BLaER1 treated with 17β-estradiol and CSF1 and Interleukin-3, amounts not matched to agents 10 nM and 100 nM (cell line): ENCODE measurements at regions not wholly inside any gene's neighbourhood (a gene's known extent, or its start where the extent isn't known, plus 50 kb on each side); places are given as distances from the start of the nearest gene placed in this dataset.
A peak's percentile ranks its signal among the peaks of the same experiment; 100 is the strongest.

Source experiments
- H3K27ac ChIP-seq, 11 experiments: shearing (Covaris generic); formaldehyde crosslinking; 2 replicates each; pipeline ENCODE4 v1.8.1; 2022
- H3K27me3 ChIP-seq, 11 experiments: shearing (Covaris generic); formaldehyde crosslinking; 2 replicates each; pipeline ENCODE4 v1.8.1; 2022
- H3K36me3 ChIP-seq, 11 experiments: shearing (Covaris generic); formaldehyde crosslinking; 2 replicates each; pipeline ENCODE4 v1.8.1; 2022
- H3K4me1 ChIP-seq, 10 experiments: shearing (Covaris generic); formaldehyde crosslinking; 2 replicates each; pipeline ENCODE4 v1.8.1; 2022
- H3K4me2 ChIP-seq, 11 experiments: shearing (Covaris generic); formaldehyde crosslinking; 2 replicates each; pipeline ENCODE4 v1.8.1; 2022
- H3K4me3 ChIP-seq, 10 experiments: shearing (Covaris generic); formaldehyde crosslinking; 2 replicates each; pipeline ENCODE4 v1.8.1; 2022
- H3K9ac ChIP-seq, 11 experiments: shearing (Covaris generic); formaldehyde crosslinking; 2 replicates each; pipeline ENCODE4 v1.8.1; 2022
- H3K9me3 ChIP-seq, 11 experiments: shearing (Covaris generic); formaldehyde crosslinking; replicated peaks in 1 of 11; 2 replicates each; pipeline ENCODE4 v1.8.1; 2022
- H4K20me1 ChIP-seq, 11 experiments: shearing (Covaris generic); formaldehyde crosslinking; 2 replicates each; pipeline ENCODE4 v1.8.1; 2022
- Cebpa-rat ChIP-seq, 11 experiments: shearing (Covaris generic); IDR thresholded peaks; 2 replicates each; pipeline ENCODE4 v1.8.1; 2022

DNA sequence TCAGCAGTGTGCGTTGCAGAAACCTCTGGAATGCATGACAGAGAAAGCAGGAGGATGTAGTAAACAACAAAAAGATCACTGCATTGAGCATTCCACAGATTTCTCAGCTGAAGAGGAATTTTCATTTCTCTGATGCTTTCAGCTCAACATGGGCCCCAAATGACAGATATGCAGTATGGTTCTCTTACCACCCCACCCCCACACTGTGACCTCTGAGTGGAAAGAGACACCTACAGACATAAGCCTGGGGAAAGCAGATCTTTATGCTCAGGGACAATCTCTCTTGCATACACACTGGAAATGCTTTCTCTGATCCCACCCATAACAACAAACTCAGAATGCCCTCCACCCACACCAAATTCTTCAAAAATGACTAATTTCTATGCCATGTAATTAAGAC, 983.7 kb upstream of the LCORL start:
- H3K4me1 ChIP-seq, result peaks cover 0 to 11% (median 2%) of the 10 kb centered on the region in 10 experiments; a peak in 5 of 20 replicates
- no peaks in the 10 kb centered on the region for H4K20me1 ChIP-seq
- H3K27ac ChIP-seq, result no peak overlapping the region
- no peak for TF ChIP-seq Cebpa-rat (IDR thresholded peaks at IDR 0.05)
- H3K9ac ChIP-seq, result no peak overlapping the region
- H3K9me3 ChIP-seq, result peaks cover 3 to 44% (median 24%) of the 10 kb centered on the region in 11 experiments; a peak in 17 of 22 replicates
- H3K4me2 ChIP-seq, result no peak overlapping the region
- no peak overlapping the region for H3K4me3 ChIP-seq
- no peaks in the 10 kb centered on the region for H3K36me3 ChIP-seq
- H3K27me3 ChIP-seq, result no peaks in the 10 kb centered on the region

DNA sequence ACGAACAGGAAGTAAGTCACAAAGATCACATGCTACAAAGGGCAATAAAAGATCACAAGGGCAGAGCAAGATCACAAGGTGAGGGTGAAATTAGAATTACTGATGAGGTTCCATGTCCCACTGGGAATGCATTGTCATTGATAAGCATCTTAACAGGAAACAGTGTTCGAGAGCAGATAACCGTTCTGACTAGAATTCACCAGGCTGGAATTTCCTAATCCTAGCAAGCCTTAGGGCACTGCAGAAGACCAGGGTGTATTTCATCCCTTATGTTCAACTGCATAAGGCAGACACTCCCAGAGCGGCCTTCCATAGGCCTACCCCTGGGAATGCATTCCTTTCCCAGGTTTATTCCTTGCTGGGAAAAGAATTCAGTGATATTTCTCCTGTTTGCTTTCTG, 980.6 kb upstream of the LCORL start:
- no peak for TF ChIP-seq Cebpa-rat (IDR thresholded peaks at IDR 0.05)
- Histone ChIP-seq H3K27me3 (no peaks in the 10 kb centered on the region), H3K9ac (no peak overlapping the region), H3K9me3 (peaks cover 1 to 60% (median 40%) of the 10 kb centered on the region in 11 experiments; a peak in 21 of 22 replicates), H3K36me3 (peaks cover 0 to 5% (median 0%) of the 10 kb centered on the region in 11 experiments; a peak in 1 of 22 replicates), H4K20me1 (no peaks in the 10 kb centered on the region), H3K4me1 (peaks cover 0 to 25% (median 10%) of the 10 kb centered on the region in 10 experiments; a peak in 15 of 20 replicates), H3K4me2 (peak overlapping the region in 4 of 11 experiments; percentile 4 to 26 (median 17); a peak in 3 of 22 replicates), H3K27ac (no peak overlapping the region), H3K4me3 (no peak overlapping the region)

DNA sequence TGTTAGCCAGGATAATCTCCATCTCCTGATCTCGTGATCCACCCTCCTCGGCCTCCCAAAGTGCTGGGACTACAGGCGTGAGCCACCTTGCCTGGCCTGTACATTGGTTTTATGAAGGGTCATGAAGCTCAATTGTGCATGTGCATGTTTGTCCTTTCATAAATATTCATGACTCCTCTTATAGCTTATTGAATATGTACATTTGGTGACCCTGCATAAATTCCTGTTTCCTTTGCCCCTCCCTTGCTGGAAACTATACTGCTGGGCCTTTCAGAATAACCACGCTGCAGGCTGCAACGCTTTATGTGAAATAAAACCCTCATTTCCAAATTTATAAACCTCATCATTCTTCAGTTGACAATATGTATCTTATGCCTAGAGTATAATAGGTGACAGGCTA, 978.0 kb upstream of the LCORL start:
- peaks cover 14 to 72% (median 57%) of the 10 kb centered on the region in 11 experiments; a peak in 21 of 22 replicates for H3K9me3 ChIP-seq

DNA sequence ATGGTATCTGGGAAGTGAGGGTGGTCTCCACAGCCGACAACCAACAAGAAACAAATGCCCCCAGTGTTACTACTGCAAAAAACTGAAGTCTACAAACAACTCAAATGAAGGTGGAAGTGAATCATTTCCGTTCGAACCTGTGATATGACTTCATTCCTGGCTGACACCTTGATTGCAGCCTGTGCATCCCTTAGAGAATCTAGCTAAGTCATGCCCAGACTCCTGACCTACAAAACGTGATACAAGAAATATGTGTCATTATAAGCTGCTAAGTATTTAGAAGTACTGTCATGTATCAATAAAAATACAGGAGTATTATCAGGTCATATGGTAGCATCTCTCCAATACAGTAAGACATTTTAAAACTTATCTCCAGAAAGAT, 959.7 kb upstream of the LCORL start:
- peak overlapping the region; percentile 58 to 83 (median 68); a peak in 21 of 22 replicates for H3K4me2 ChIP-seq

More for the DNA sequence above, 978.0 kb upstream of the LCORL start:
- no peak for TF ChIP-seq Cebpa-rat (IDR thresholded peaks at IDR 0.05)
- peaks cover 0 to 25% (median 10%) of the 10 kb centered on the region in 10 experiments; a peak in 15 of 20 replicates for H3K4me1 ChIP-seq
- H3K27ac ChIP-seq, result peak overlapping the region in 1 of 11 experiments; percentile 17; a peak in 1 of 22 replicates
- peaks cover 0 to 6% (median 0%) of the 10 kb centered on the region in 11 experiments; a peak in 1 of 22 replicates for H3K36me3 ChIP-seq
- no peaks in the 10 kb centered on the region for H3K27me3 ChIP-seq
- peak overlapping the region in 9 of 11 experiments; percentile 13 to 75 (median 39); a peak in 10 of 22 replicates for H3K4me2 ChIP-seq
- peak overlapping the region in 2 of 10 experiments; percentile 21; a peak in 1 of 20 replicates for H3K4me3 ChIP-seq
- no peaks in the 10 kb centered on the region for H4K20me1 ChIP-seq
- H3K9ac ChIP-seq, result no peak overlapping the region

DNA sequence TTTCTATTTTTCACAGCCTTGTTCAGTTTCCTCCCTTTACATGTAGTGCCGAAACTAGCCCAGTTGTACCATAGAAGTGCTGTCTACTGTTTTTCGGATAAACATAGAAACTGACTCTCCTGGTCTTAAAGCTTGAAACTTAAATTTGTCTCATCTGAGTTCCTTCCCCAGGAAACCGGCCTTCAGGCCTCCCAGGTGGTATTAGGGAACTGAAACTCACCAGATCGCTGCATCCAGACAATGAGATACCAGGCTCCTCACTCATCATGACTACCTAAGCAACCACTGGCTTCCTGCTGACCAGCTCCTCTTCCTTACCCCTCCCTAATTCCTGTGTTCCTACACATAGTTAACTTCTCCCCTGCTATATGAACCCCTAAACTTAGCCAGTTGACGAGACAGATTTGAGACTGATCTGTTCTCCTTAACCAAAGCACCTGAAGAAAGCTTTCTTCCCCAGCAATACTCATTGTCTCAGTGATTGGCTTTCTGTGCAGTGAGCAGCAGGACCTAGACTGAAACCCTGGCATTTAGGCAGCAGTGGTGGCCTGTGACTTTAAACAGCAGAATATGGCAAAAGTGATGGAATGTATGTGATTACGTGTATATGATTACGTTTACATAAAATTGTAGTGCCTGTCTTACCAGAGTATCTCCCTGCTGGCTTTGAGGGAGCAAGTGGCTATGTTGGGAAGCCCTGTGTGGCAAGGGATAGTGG, 959.1 kb upstream of the LCORL start:
- H4K20me1 ChIP-seq, result no peaks in the 10 kb centered on the region
- peaks cover 16 to 62% (median 36%) of the 10 kb centered on the region in 11 experiments; a peak in 21 of 22 replicates for H3K9me3 ChIP-seq
- H3K27ac ChIP-seq, result peak overlapping the region in 5 of 11 experiments; percentile 6 to 75 (median 69); a peak in 10 of 22 replicates
- peaks cover 0 to 7% (median 0%) of the 10 kb centered on the region in 11 experiments; a peak in 1 of 22 replicates for H3K36me3 ChIP-seq
- peaks cover 10 to 22% (median 13%) of the 10 kb centered on the region in 10 experiments for H3K4me1 ChIP-seq
- peak overlapping the region; percentile 58 to 83 (median 68) for H3K4me2 ChIP-seq
- H3K4me3 ChIP-seq, result peak overlapping the region in 3 of 10 experiments; percentile 8 to 29 (median 9); a peak in 4 of 20 replicates
- peak overlapping the region in 4 of 11 experiments; percentile 13 to 59 (median 42); a peak in 6 of 22 replicates for H3K9ac ChIP-seq
- no peaks in the 10 kb centered on the region for H3K27me3 ChIP-seq
- TF ChIP-seq Cebpa-rat (IDR thresholded peaks at IDR 0.05), result no peak

More for the DNA sequence above, 959.7 kb upstream of the LCORL start:
- H3K4me1 ChIP-seq, result peaks cover 10 to 25% (median 14%) of the 10 kb centered on the region in 10 experiments
- peak overlapping the region in 3 of 11 experiments; percentile 38 to 59 (median 47); a peak in 4 of 22 replicates for H3K9ac ChIP-seq
- peak overlapping the region in 2 of 10 experiments; percentile 8 to 29; a peak in 3 of 20 replicates for H3K4me3 ChIP-seq
- peaks cover 16 to 64% (median 38%) of the 10 kb centered on the region in 11 experiments; a peak in 21 of 22 replicates for H3K9me3 ChIP-seq
- H4K20me1 ChIP-seq, result no peaks in the 10 kb centered on the region
- H3K36me3 ChIP-seq, result peaks cover 0 to 7% (median 0%) of the 10 kb centered on the region in 11 experiments; a peak in 1 of 22 replicates
- H3K27ac ChIP-seq, result peak overlapping the region in 5 of 11 experiments; percentile 5 to 75 (median 69); a peak in 8 of 22 replicates
- H3K27me3 ChIP-seq, result no peaks in the 10 kb centered on the region
- no peak for TF ChIP-seq Cebpa-rat (IDR thresholded peaks at IDR 0.05)

DNA sequence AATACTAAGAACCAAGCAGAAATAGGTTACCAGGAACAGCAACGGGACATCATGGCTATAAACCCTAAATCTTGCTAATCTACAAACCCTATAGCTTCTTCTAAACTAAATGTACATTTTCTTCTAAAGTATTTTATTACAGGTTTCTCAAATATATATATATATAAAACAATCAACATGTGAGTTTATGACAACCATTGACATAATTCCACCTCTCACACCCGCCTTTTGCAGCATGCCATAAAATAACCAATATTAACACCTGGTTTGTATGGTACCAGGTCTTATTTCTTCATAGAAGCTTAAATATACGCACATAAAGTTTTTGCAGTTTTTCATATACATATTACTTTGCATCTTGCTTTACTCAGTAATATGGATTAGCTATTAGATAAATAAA, 955.3 kb upstream of the LCORL start:
- no peak for TF ChIP-seq Cebpa-rat (IDR thresholded peaks at IDR 0.05)
- no peaks in the 10 kb centered on the region for H3K36me3 ChIP-seq

DNA sequence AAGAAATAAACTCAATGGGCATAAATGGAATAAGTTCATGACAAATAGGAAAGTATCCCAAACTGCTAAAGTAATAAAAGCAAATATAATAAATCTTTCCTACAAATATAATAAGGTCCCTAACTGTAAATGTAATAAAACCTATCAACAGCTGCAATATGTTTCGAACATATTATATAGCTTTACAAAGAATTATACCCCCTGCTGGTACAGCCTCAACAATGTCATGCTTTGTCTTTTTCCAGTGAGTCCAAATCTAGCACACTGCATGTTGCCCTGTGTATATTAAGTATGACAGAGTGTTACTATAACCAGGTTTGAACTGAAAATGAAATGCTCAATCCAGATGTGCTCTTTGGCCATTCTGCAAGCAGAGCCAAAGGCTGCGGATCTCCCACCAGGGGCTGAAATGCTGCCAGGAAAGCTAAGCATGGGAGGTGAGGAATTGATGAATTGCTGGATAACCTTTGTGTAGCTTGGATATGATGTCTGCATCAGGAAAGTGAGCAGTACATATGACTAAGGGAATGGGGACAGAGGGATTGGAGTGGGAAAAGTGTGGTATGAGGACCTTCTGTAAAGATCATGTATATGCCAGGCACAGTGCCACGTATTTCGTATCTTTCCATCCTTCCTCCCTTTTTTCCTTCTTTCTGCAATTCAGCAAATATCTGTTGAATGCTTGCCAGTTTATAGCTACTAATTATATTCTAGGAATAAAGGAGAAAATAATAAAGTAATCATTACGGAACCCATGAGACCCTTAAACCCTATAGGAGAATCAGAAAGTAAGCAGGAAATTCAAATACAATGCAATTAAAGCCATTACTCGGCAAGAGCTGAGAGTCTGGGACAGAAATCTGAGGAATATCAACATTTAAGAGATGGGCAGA, 954.6 kb upstream of the LCORL start:
- Histone ChIP-seq H3K27ac (no peak overlapping the region), H3K4me3 (no peak overlapping the region), H3K27me3 (no peaks in the 10 kb centered on the region), H4K20me1 (no peaks in the 10 kb centered on the region), H3K4me2 (no peak overlapping the region), H3K9ac (no peak overlapping the region), H3K4me1 (peaks cover 10 to 18% (median 11%) of the 10 kb centered on the region in 10 experiments), H3K36me3 (no peaks in the 10 kb centered on the region), H3K9me3 (peaks cover 8 to 46% (median 23%) of the 10 kb centered on the region in 11 experiments; a peak in 20 of 22 replicates)
- TF ChIP-seq Cebpa-rat (IDR thresholded peaks at IDR 0.05), result no peak

More for the DNA sequence above, 955.3 kb upstream of the LCORL start:
- H3K4me3 ChIP-seq, result no peak overlapping the region
- H3K27ac ChIP-seq, result no peak overlapping the region
- peaks cover under 1 to 39% (median 16%) of the 10 kb centered on the region in 11 experiments; a peak in 19 of 22 replicates for H3K9me3 ChIP-seq
- H3K4me2 ChIP-seq, result no peak overlapping the region
- H3K27me3 ChIP-seq, result no peaks in the 10 kb centered on the region
- H3K4me1 ChIP-seq, result peaks cover 10 to 22% (median 13%) of the 10 kb centered on the region in 10 experiments
- no peaks in the 10 kb centered on the region for H4K20me1 ChIP-seq
- no peak overlapping the region for H3K9ac ChIP-seq

DNA sequence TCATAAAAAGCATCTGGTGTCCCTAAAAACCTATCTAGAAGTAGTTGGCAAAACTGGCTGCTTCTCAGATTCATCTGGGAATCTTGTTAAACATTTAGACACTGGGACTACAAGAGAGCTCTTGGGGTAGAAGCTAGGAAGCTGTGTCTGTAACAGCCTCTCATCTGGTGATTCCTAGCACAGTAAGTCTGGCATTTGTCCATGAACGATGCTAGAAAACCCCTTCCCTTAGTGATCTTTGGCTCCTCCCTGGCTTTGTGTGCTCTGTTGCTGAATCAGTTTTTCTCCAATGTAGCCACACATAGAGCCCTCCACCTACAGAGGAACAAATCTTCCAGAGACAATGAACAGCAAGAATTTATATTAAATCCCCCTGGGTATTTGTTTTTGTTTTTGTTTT, 951.7 kb upstream of the LCORL start:
- H3K27me3 ChIP-seq, result no peaks in the 10 kb centered on the region
- H3K4me2 ChIP-seq, result no peak overlapping the region
- peaks cover 24 to 71% (median 45%) of the 10 kb centered on the region in 11 experiments for H3K9me3 ChIP-seq
- no peak for TF ChIP-seq Cebpa-rat (IDR thresholded peaks at IDR 0.05)
- no peaks in the 10 kb centered on the region for H3K36me3 ChIP-seq
- no peaks in the 10 kb centered on the region for H3K4me1 ChIP-seq
- H3K4me3 ChIP-seq, result no peak overlapping the region
- no peak overlapping the region for H3K27ac ChIP-seq
- H3K9ac ChIP-seq, result no peak overlapping the region
- no peaks in the 10 kb centered on the region for H4K20me1 ChIP-seq
